ENCODE measurements at regions not wholly inside any gene's neighbourhood (a gene's known extent, or its start where the extent isn't known, plus 50 kb on each side); places are given as distances from the start of the nearest gene placed in this dataset.
"Not testable (repeated sequence)": the region's sequence is repeated elsewhere in the genome, so short reads cannot be mapped to it uniquely, and the experiment has no call there.

DNA sequence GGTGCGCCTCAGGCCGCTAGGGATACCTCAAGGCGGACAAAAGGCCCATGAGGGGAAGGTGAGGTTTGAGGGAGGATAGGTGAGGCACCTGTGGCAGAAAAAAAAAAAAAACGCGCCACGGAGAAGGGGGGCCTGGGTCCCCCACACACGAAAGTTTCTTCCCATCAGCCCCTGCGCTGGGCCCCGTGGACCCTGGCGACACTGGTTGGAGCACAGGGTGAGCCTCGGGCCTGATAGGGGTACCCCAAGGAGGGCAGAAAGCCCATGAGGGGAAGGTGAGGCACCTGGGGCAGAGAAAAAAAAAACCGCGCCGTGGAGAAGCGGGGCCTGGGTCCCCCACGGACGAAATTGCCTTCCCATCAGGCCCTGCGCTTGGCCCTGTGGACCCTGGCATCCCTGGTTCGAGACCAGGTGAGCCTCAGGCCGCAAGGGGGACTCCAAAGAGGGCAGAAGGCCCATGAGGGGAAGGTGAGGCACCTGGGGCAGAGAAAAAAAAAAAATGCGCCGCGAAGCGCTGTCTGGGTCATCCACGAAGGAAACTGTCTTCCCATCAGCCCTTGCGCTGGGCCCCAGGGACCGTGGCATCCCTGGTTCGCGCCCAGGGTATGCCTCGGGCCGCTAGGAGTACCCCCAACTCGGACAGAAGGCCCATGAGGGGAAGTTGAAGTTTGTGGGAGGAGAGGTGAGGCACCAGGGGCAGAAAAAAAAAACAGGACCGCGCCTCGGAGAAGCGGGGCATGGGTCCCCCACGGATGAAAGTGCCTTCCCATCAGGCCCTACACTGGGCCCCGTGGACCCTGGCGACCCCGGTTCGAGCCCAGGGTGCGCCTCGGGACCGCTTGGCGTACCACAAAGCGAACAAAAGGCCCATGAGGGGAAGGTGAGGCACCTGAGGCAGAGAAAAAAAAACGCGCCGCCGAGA, 226.2 kb downstream of the CCDC74A start:
- DNase-seq = no peak

GRCh38 chr2:131754929-131755720, 227.4 kb downstream of the CCDC74A start:
- DNase-seq = no peak

- no peak for DNase-seq
These were observed 228.6 kb downstream of the CCDC74A start for GRCh38 chr2:131756141-131756907.

DNA sequence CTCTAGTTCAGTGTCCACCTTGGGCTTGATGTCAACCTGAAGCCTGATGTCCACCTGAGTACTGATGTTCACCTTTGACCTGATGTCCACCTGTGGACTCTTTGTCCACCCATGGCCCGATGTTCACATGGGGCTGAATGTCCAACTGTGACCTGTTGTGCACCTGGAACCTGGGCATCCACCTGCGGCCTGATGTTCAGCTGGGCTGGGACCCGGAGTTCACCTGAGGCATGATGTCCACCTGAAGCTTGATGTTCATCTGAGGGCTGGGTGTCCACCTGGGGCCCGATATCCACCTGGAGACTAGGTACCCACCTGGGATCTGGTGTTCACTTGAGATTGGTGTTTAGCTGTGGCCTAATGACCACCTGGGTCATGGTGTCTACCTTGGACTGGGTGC, 231.3 kb downstream of the CCDC74A start:
- DNase-seq = not testable (repeated sequence)

GRCh38 chr2:131774955-131775555, 247.4 kb downstream of the CCDC74A start:
- not testable (repeated sequence) for DNase-seq

GRCh38 chr2:131775903-131776506, 248.3 kb downstream of the CCDC74A start:
- DNase-seq = not testable (repeated sequence)

DNA sequence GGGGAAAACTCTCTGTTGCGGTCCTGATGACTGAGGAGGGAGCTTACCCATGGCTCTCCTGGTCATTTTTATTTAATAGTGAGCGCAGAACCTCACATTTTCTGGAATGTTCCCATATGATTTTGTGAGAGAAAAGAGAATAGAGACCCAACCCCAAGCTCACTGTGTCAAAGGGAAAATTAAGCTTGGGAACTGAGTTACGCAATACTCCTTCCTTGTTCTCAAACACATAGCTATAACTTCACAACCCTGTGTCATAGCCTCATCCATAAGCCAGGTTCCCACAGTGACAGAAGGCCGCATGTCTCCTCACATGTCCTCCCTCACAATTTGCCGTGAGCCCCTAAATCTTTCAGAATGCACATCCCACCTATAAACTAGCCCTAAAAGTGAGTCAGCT, 252.8 kb downstream of the CCDC74A start:
- DNase-seq = not testable (repeated sequence)

GRCh38 chr2:131801210-131801744, 273.6 kb downstream of the CCDC74A start:
- no peak for DNase-seq

DNA sequence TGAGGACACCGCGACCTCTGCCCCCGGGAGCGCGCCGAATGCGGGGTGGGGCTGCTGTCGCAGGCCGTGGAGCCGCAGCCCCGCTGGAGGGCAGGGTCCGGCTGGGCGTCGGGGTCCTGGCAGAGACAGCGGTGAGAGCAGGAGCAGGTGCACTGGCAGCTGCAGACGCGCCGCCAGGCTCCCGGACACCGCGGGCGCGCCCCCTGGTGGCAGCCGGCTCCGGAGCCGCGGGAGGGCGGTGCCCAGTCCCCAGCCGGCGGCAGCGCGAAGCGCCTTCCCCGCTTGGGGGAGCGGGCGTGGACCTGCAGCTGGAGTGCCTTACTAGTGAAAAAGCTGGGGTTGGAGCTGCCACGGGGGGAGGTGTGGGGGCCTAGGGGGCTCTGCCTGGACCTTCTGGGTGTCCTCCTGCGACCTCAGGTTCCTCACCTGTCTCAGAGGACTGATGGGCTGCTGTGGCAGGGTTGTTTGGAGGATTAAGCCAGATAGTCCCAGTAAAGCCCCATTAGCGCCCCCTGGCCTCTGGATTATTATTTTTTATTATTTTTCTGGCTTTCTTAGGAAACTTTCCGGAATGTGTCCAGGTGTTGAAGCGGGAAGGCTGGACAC, 274.2 kb downstream of the CCDC74A start:
- peak; percentile 65 to 67 for DNase-seq

GRCh38 chr2:131802351-131802836, 274.7 kb downstream of the CCDC74A start:
- DNase-seq = peak; percentile 20 to 26

DNA sequence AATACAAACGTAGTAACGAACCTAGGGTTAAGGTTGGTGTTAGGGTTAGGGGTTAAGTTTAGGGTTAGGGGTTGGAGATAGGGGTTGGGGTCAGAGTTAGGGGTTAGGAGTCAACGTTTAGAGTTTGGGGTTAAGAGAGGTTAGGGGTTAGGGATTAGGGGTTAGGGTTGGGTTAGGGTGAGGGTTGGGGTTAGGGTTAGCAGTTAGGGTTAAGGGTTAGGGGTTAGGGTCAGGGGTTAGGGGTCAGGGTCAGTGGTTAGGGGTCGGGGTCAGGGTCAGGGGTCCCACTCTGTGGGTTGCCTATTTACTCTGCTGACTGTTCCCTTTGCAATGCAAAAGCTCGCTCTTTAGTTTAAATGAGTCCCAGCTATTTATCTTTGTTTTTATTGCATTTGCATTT, 275.5 kb downstream of the CCDC74A start:
- DNase-seq = not testable (repeated sequence)

DNA sequence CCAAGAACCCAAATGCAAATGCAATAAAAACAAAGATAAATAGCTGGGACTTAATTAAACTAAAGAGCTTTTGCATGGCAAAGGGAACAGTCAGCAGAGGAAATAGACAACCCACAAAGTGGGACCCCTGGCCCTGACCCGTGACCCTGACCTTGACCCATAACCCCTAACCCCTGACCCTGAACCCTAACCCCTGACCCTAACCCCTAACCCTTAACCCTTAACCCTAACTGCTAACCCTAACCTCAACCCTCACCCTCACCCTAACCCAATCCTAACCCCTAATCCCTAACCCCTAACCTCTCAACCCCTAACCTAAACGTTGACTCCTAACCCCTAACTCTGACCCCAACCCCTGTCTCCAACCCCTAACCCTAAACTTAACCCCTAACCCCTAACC, 284.9 kb downstream of the CCDC74A start:
- not testable (repeated sequence) for DNase-seq

DNA sequence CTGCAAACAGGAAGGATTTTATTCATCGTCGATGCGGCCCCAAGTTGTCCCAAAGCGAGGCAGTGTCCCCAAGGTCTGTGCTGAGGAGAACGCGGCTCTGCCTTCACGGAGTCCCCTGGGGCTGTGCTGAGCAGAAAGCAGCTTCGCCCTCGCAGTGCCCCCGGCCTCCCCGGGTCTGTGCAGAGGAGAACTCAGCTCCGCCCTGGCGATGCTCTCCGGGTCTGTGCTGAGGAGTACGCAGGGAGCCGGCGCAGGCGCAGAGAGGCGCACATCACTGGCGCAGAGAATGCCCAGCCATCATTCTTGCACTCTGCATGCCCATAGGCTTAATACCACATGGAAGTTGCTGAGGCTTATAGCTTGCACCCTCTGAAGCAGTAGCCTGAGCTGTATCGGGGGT, 285.7 kb downstream of the CCDC74A start:
- DNase-seq = not testable (repeated sequence)

- not testable (repeated sequence) for DNase-seq
These were observed 290.7 kb downstream of the CCDC74A start for GRCh38 chr2:131818267-131818973.

DNA sequence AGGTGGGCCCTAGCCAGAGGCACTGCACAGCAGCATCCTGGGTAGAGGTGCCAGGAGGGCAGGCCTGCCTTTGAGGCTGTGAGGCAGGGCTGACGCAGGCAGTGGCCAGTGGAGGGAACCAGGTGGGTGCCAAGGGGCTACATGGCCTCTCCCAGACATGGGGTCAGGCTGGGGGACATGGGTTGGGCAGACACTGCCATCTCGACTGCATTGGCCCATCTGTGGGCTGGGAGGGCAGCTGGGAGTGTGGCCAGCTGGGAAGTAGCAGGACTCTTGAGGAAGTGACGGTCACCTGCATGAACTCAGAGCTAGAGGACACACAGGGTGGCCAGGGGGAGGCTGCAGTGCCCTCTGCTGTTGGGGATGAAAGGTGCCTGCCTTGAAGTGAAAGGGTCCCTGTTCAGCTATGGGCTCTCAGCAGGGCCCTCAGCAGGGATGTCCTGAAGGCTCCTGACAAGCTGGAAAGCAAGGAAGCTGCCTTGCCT, 294.6 kb downstream of the CCDC74A start:
- not testable (repeated sequence) for DNase-seq

GRCh38 chr2:131823058-131823457, 295.4 kb downstream of the CCDC74A start:
- DNase-seq = not testable (repeated sequence)

GRCh38 chr2:131824986-131825385, 297.3 kb downstream of the CCDC74A start:
- not testable (repeated sequence) for DNase-seq

DNA sequence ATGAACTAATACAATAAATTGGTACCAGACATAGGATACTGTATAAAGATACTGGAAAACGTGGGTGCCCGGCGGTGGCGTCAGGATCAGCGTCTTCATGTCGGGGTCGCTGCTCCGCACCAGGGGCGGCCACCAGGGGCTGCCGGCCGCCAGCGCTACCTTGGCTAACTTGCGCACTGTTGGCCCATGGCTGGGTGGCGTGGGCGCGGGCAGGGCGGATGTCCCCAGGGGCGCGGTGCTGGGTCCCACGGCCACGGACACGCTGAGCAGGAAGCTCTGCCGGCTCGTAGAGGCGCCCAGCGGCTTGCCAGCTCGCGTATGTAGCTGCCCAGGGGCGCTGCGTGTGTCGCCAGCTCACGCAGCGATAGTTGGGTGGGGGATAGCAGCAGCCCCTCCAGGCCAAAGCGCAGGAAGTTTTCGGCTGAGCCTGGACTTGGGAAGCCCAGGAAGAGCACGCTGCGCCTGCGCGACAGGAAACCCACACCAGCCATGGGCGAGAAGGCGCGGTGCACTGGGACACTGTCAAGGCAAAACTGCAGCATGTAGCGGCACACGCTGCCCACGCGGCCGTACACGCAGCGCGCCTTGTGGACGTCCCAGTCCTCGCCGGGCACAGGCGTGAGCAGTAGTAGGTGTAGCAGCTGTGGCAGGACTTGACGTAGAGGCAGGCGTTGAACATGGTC, 299.9 kb downstream of the CCDC74A start:
- DNase-seq = no peak

DNA sequence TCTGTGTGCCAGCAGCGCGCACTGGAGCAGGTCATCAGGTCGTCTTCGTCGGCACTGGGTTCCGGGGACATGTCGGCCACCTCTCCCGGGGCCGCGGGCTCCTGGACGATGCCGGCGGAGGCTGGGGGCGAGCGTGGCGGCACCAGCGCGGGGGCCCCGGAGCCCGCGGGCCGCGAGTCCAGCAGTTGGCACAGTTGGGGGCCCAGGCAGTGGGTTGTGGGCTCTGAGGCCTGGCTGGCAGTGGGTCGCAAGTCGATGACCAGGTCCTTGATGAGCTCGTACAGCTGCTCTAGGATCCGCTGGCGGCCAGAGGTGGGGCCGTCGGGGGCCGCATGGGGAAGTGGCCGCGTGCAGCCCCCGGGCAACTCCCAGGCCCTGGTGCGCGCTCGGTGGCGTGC, 300.5 kb downstream of the CCDC74A start:
- no peak for DNase-seq

Data from activated CD4-positive, alpha-beta T cell treated with anti-CD3 and anti-CD28 coated beads, Interleukin-2, amount 50 U/mL, for 4 hours (primary cell).